GM12872 (cell line): ENCODE measurements at regions not wholly inside any gene's neighbourhood (a gene's known extent, or its start where the extent isn't known, plus 50 kb on each side); places are given as distances from the start of the nearest gene placed in this dataset.

ENCODE experiments used
- CTCF ChIP-seq: IDR thresholded peaks from 3 replicates; pipeline ENCODE4 v1.5.1; 2011; ENCODE audit warnings: low read depth, mild to moderate bottlenecking, low read length, moderate library complexity; ENCODE audit not compliant: insufficient read depth

GRCh38 chr6:19757036-19757435 is 80.1 kb upstream of the ID4 start:
- TF ChIP-seq CTCF = no peak

- TF ChIP-seq CTCF = no peak
Observed at GRCh38 chr6:19759117-19759880, 77.9 kb upstream of the ID4 start.

GRCh38 chr6:19761121-19761520 is 76.0 kb upstream of the ID4 start:
- TF ChIP-seq CTCF = no peak

GRCh38 chr6:19771753-19772336 is 65.3 kb upstream of the ID4 start:
- TF ChIP-seq CTCF = no peak

- TF ChIP-seq CTCF = no peak
Observed at GRCh38 chr6:19772891-19773290, 64.3 kb upstream of the ID4 start.

GRCh38 chr6:19781269-19781668 is 55.9 kb upstream of the ID4 start:
- TF ChIP-seq CTCF = no peak

- no peak for TF ChIP-seq CTCF
Observed at GRCh38 chr6:19782588-19782987, 54.6 kb upstream of the ID4 start.
